Activated T-cell treated with anti-CD3 and anti-CD28 coated beads, Interleukin-2, amount 50 U/mL, for 4 hours (primary cell): ENCODE measurements at regions not wholly inside any gene's neighbourhood (a gene's known extent, or its start where the extent isn't known, plus 50 kb on each side); places are given as distances from the start of the nearest gene placed in this dataset.

Experiments
- ATAC-seq, 2 donors: fragments of 200-7000 bp; cut with Tn5 transposase; one replicate each; pipeline ENCODE4 v1.10.0; 2021
- DNase-seq: peaks from one replicate; pipeline ENCODE4 v3.0.0-alpha.2; 2020
- H3K27me3 Mint-ChIP-seq: one replicate; pipeline ENCODE4 v1.8.0; 2021; ENCODE audit warnings: low read depth, mixed read lengths
- H3K36me3 Mint-ChIP-seq: one replicate; pipeline ENCODE4 v1.8.0; 2022; ENCODE audit warnings: mixed read lengths; ENCODE audit not compliant: insufficient read depth
- H3K4me1 Mint-ChIP-seq: one replicate; pipeline ENCODE4 v1.8.0; 2021; ENCODE audit warnings: low read depth, mixed read lengths
- H3K4me3 Mint-ChIP-seq: one replicate; pipeline ENCODE4 v1.8.0; 2021; ENCODE audit warnings: mild to moderate bottlenecking, moderate library complexity, mixed read lengths
- H3K9me3 Mint-ChIP-seq: one replicate; pipeline ENCODE4 v1.8.0; 2021; ENCODE audit warnings: mixed read lengths

DNA sequence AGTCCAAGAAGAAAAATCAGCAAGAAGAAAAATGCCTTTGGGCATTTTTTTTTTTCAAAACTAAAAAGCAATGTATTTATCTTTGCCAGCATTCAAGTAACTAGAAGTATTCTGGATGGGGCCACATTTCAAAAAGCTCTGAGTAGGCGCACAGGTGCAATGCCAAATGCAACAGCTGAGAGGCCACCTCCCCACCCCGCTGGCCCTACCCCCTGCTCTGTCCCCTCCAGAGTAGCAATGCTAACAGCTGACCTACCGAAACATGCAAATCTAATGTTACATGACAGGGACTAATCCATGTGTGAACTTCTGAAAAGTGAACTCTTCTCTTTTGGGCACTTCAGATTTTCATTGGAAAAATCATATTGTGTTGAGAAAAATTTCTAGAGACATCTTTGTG is 153.7 kb upstream of the SLC38A2 start:
- H3K27me3 Mint-ChIP-seq: no peaks in the 10 kb centered on the region
- DNase-seq (no peak), ATAC-seq (no peak)
- no peaks in the 10 kb centered on the region for H3K36me3 Mint-ChIP-seq
- no peak overlapping the region for H3K4me3 Mint-ChIP-seq
- H3K4me1 Mint-ChIP-seq: peaks cover 29% of the 10 kb centered on the region
- H3K9me3 Mint-ChIP-seq: peaks cover 5% of the 10 kb centered on the region

DNA sequence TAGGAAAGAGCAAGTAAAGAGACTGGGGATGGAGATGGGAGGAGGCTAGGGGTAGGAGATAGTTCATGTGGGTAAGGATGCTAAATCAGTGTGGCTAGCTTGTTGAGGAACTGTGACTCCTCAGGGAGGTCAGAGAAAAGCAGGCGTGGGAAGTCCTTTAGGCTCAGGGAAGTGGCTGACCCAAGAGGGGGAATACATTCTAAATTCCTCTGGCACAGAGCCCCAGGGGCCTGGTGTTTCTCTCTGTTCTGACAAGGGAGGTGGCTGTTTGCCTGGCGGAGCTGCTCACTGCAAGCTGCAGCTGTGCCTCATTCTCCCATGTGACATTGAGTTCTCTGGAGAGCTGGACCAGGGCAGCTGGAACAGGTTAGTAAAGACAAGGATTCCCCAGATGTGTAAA is 152.2 kb upstream of the SLC38A2 start:
- Mint-ChIP-seq H3K9me3 (peaks cover 5% of the 10 kb centered on the region), H3K4me1 (peaks cover 30% of the 10 kb centered on the region), H3K4me3 (no peak overlapping the region), H3K27me3 (no peaks in the 10 kb centered on the region), H3K36me3 (no peaks in the 10 kb centered on the region)
- DNase-seq (no peak), ATAC-seq (no peak)

DNA sequence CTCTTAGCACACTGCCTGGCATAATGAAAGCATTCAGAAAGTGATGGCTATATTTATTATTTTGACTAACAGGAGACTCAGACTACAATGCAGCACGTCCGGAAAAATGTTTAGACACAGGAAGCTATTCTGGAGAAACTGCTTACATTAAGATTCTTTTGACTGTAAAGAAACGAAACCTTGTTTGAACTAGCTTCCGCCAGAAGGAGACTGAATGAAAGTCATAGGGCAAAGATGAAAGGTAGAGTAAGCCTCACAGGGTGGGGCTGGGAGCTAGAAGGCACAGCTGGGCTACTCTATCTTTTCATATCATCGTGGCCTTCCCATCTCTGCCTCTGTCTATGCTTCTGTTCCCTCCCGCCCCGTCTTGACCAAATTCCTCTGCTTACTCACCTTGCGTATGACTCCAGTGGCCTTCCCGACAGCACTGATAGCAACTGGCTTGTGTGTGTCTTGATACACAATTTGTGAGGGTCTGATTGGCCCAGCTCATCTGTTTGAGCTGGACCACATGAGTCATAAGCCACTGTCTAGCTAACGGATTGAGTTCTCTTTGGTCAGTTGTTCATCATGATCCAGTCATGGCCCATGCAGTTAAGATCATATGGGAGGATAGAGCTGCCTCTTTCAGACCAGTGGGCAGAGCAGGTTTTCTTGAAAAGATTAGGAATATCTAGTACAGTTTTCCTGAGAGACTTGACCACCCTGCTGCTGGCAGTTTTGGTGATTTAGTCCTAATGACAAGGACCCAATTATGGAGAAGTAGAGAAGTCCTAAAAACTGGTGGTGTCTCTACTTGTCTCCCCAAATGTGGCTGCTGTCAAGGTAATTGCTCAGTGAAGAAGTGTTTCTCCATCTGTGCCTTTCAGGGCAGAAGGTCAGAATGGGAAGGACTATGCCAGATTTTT is 151.5 kb upstream of the SLC38A2 start:
- DNase-seq: peak; percentile 28
- peak overlapping the region; percentile 73 for H3K4me3 Mint-ChIP-seq
- H3K4me1 Mint-ChIP-seq: peaks cover 33% of the 10 kb centered on the region
- H3K9me3 Mint-ChIP-seq: peaks cover 2% of the 10 kb centered on the region
- H3K36me3 Mint-ChIP-seq: no peaks in the 10 kb centered on the region
- peak; percentile 91 to 96 for ATAC-seq
- H3K27me3 Mint-ChIP-seq: no peaks in the 10 kb centered on the region

DNA sequence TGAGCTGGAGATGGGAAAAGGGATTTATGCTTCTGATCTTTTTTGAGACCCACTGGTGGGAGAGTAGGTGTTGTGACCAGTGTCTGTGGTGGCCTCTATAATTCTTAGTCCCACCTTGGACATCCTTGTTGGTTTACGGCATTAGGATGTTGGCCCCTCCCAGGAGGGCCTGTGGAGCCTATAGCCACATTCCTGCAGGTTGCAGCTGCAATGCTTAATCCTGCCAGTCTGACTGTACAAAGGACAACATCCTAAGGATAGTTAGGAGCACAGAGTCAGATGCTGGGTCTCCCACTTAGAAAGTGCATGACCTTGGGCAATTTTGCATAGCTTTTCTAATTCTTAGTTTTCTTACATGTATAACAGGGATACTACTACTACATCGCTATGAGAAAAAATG is 150.9 kb upstream of the SLC38A2 start:
- H3K4me1 Mint-ChIP-seq: peaks cover 36% of the 10 kb centered on the region
- H3K9me3 Mint-ChIP-seq: no peaks in the 10 kb centered on the region
- DNase-seq (no peak), ATAC-seq (peak in 1 of 2 donors; percentile 2)
- no peaks in the 10 kb centered on the region for H3K36me3 Mint-ChIP-seq
- H3K27me3 Mint-ChIP-seq: no peaks in the 10 kb centered on the region
- H3K4me3 Mint-ChIP-seq: peak overlapping the region; percentile 73

DNA sequence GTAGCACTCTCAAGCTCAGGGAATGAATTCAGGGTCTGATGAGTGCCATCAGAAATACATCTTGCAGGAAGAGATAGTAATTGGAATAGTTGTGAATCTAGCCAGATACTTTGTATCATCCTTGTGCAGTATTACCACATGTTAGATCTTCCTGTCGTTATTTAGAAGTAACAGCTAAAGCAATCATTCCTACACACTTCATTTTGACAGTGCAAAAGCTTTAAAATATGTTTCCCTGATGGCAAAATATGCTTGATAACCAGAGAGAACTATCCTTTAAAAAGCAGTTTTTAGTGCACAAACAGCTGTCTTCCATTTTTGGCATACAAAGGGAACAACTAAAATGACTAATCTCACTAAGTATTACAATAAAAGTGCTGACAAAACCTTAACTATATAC is 149.5 kb upstream of the SLC38A2 start:
- H3K4me3 Mint-ChIP-seq: no peak overlapping the region
- H3K4me1 Mint-ChIP-seq: peaks cover 45% of the 10 kb centered on the region
- H3K27me3 Mint-ChIP-seq: no peaks in the 10 kb centered on the region
- no peak for DNase-seq
- H3K9me3 Mint-ChIP-seq: no peaks in the 10 kb centered on the region
- no peaks in the 10 kb centered on the region for H3K36me3 Mint-ChIP-seq
- no peak for ATAC-seq

DNA sequence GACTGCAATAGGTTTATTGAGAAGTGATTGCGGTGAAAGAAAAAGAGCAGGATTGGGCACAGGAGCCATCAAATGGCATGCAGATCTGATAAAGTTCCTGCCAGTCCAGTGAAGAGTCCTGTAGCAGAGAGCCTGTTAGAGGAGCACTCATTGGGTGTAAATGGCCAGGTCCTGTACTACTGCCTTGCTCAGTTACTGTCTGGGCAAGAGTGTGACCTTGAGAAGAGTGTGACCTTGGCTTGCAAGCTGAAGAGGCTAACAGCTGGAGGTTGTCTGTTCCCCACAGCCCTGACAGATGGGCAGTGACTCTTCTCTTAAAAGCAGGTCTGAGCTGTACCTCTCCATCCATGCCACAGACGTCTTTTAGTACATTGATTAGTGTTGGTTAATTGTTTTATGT is 148.6 kb upstream of the SLC38A2 start:
- H3K4me3 Mint-ChIP-seq: no peak overlapping the region
- H3K36me3 Mint-ChIP-seq: no peaks in the 10 kb centered on the region
- ATAC-seq (no peak), DNase-seq (no peak)
- peaks cover 48% of the 10 kb centered on the region for H3K4me1 Mint-ChIP-seq
- H3K9me3 Mint-ChIP-seq: no peaks in the 10 kb centered on the region
- H3K27me3 Mint-ChIP-seq: no peaks in the 10 kb centered on the region

DNA sequence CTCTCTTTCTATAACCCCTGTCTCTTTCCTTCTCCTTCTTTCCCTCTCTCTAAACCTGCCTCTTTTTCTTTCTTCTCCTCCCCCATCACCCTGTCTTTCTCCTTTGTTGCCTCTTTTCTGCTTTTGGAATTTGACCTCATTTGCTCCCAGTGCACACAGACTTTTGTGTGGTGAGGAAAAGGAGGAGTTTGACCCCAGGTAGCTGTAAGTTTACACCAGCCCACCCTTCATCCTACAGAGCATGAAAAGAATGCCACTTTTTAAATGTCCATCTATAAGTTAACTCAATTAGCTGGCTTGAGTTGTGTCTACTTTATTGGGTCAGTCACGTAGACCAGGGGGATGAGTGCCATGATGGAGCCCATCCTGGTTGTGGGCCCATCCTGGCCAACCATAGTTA is 146.8 kb upstream of the SLC38A2 start:
- ATAC-seq: no peak
- no peak overlapping the region for H3K4me3 Mint-ChIP-seq
- no peaks in the 10 kb centered on the region for H3K27me3 Mint-ChIP-seq
- H3K36me3 Mint-ChIP-seq: no peaks in the 10 kb centered on the region
- peaks cover 51% of the 10 kb centered on the region for H3K4me1 Mint-ChIP-seq
- DNase-seq: no peak
- H3K9me3 Mint-ChIP-seq: no peaks in the 10 kb centered on the region

DNA sequence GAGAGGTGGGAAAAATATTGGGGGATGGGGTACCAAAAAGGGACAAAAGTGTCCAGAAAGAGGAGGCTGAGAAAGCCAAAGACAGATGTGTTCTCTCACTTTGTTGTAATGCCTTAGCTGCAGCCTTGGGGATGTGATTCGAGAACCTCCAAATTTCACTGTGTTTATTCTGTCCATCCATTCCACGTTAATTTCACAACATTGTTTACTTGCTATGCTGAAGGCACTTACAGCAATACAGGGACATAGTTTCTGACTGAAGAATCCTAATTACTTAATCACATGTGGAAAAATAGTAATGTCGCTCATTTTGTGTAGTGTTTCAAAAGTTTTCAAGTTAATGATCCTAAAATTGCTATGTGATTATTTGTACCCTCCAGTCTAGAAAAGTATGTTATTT is 146.2 kb upstream of the SLC38A2 start:
- H3K9me3 Mint-ChIP-seq: no peaks in the 10 kb centered on the region
- DNase-seq (no peak), ATAC-seq (no peak)
- H3K4me3 Mint-ChIP-seq: no peak overlapping the region
- H3K36me3 Mint-ChIP-seq: no peaks in the 10 kb centered on the region
- H3K4me1 Mint-ChIP-seq: peaks cover 51% of the 10 kb centered on the region
- no peaks in the 10 kb centered on the region for H3K27me3 Mint-ChIP-seq

DNA sequence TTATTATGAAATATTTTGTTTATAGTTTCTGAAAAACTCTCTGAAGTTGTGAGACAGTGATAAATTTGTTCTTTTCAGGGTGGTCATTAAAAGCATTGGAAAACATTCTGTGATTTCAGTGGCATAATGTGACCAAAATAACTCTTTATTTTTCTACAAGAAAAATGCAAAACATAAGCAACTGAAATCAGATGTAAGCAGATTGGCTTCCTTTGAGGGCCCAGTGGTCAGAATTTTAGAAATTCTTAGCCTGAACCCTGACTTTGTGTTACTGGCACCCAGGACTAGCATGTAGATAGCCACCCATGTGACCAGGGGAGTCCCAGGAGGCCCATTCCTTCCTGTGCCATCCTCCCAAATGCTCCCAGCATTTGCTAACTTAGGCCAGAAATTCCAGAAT is 145.6 kb upstream of the SLC38A2 start:
- DNase-seq (no peak), ATAC-seq (no peak)
- Mint-ChIP-seq H3K4me1 (peaks cover 51% of the 10 kb centered on the region), H3K4me3 (no peak overlapping the region), H3K27me3 (no peaks in the 10 kb centered on the region), H3K9me3 (no peaks in the 10 kb centered on the region), H3K36me3 (no peaks in the 10 kb centered on the region)

DNA sequence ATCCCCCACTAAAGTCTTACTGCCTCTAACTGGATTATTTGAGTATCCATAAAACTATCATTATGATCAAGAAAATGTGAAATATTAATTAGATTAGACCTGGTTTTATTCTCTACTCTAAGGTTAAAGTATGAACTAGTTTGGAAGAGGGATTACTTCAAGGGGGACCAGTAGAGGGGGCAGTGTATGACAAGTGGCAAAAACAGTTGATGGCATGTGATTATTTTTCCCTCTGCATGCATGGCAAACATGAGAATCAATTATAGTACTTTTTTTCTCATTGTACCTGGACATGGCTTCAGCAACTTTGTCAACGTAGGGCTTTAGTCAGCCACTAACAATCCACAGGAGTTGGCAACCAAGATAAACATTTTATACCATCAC is 145.0 kb upstream of the SLC38A2 start:
- H3K4me3 Mint-ChIP-seq: no peak overlapping the region
- no peaks in the 10 kb centered on the region for H3K27me3 Mint-ChIP-seq

DNA sequence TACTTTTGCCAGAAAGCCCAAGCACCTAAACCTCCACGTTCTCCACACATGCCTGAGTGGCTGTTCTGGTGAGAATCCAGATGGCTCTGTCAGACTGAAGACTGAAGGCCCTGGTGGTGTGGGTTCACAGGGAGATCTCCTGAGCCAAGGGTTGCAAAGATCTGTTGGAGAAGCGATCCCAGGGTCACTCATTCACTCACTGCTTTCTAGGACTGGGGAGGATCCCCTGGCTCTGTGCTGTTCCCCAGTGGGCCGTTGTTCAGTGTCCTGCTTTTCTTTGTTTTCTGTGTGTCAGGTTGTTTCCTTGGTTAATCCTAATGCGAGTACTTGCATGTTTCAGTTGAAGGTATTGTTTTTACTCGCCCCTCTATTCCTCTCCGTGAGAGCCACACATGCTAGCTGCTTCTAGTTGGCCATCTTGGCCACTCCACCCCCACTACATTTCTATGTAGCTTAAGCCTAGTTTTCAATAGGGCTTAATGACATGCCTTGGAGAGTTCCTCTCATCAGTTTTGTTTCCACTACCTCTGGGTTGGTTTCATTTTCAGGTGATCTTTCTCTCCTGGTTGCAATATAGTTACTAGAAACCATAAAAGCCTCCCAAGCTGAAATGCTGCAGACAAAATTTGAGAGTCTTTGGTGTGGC is 144.5 kb upstream of the SLC38A2 start:
- peak overlapping the region; percentile 52 for H3K4me3 Mint-ChIP-seq
- H3K4me1 Mint-ChIP-seq: peaks cover 53% of the 10 kb centered on the region
- no peaks in the 10 kb centered on the region for H3K27me3 Mint-ChIP-seq
- no peak for DNase-seq
- H3K36me3 Mint-ChIP-seq: no peaks in the 10 kb centered on the region
- ATAC-seq: peak; percentile 90 to 91
- H3K9me3 Mint-ChIP-seq: no peaks in the 10 kb centered on the region

More for the DNA sequence above, 145.0 kb upstream of the SLC38A2 start:
- ATAC-seq (peak; percentile 21 to 32), DNase-seq (no peak)
- Mint-ChIP-seq H3K9me3 (no peaks in the 10 kb centered on the region), H3K4me1 (peaks cover 53% of the 10 kb centered on the region), H3K36me3 (no peaks in the 10 kb centered on the region)

DNA sequence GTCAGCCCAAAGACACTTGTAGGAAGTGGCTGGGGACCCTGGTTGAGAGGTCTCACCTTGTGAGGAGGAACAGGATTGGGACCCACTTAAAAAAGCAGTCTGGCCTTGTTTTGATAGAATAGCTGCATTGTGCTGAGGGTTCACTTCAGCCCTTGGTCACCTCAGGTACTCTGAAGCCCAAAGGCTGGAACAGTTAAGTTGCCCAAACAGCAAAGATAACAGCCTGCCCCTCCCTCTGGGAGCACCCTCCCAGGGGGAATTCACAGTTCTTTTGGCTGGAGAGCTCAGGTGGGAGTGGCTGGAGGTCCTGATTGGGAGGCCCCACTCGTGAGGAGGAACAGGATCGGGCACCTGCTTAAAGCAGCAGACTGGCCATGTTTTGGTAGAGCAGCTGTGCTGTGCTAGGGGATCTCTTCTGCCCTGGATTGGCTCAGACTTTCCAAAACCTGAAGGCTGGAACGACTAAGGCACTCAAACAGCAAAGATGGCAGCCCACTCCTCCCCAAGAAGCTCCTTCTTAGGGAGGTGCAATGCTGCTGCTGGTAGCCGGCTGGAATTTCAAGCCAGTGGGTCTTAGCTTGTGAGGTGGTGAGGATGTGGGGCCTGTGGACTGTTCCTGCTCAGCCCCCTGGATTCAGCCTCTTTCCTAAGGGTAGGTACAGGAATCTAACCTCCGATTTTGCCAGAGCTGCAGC is 143.8 kb upstream of the SLC38A2 start:
- no peak overlapping the region for H3K4me3 Mint-ChIP-seq
- no peak for ATAC-seq
- peaks cover 5% of the 10 kb centered on the region for H3K9me3 Mint-ChIP-seq
- no peak for DNase-seq
- no peaks in the 10 kb centered on the region for H3K36me3 Mint-ChIP-seq
- no peaks in the 10 kb centered on the region for H3K27me3 Mint-ChIP-seq
- peaks cover 52% of the 10 kb centered on the region for H3K4me1 Mint-ChIP-seq

DNA sequence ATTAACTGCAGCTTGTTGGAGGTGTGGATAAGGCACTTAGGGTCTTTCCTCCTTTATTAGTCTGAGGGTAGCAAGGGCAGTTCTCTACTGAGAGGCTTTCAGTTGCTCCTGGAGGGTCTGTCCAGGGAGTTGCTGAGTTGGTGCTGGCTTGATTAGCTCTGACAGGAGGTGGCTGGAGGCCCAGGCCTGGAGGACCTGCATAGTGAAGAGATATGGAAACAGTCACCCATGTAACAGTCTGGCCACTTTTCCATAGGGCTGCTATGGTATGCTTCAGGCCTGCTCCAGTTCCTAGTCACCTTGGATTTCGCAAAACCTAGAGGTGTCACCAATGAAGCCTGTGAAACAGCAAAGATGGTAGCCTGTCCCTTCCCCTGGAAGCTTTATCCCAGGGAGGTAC is 143.3 kb upstream of the SLC38A2 start:
- peaks cover 8% of the 10 kb centered on the region for H3K9me3 Mint-ChIP-seq
- H3K4me1 Mint-ChIP-seq: peaks cover 50% of the 10 kb centered on the region

DNA sequence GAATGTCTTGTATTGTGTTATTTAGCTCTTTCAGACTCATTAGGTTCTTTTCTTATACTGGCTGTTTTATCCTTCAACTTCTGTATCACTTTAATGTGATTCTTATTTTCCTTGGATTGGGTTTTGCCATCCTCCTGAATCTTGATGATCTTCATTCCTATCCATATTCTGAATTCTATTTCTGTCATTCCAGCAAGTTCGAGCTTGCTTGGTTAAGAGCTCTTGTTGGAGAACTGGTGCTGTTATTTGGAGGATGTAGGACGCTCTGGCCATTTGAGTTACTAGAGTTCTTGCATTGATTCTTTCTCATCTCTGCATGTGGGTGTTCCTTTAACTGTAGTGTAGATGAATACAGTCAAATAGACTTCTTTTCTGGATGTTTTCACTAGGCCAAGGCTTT is 142.3 kb upstream of the SLC38A2 start:
- DNase-seq: no peak
- Mint-ChIP-seq H3K4me1 (peaks cover 50% of the 10 kb centered on the region), H3K36me3 (peaks cover 3% of the 10 kb centered on the region), H3K9me3 (peaks cover 17% of the 10 kb centered on the region), H3K27me3 (no peaks in the 10 kb centered on the region), H3K4me3 (no peak overlapping the region)
- no peak for ATAC-seq

More for the DNA sequence above, 143.3 kb upstream of the SLC38A2 start:
- no peak for ATAC-seq
- no peak overlapping the region for H3K4me3 Mint-ChIP-seq
- H3K36me3 Mint-ChIP-seq: no peaks in the 10 kb centered on the region
- no peak for DNase-seq
- no peaks in the 10 kb centered on the region for H3K27me3 Mint-ChIP-seq
